T-helper 17 cell (primary cell): ENCODE measurements at regions not wholly inside any gene's neighbourhood (a gene's known extent, or its start where the extent isn't known, plus 50 kb on each side); places are given as distances from the start of the nearest gene placed in this dataset.
"Not testable (repeated sequence)": the region's sequence is repeated elsewhere in the genome, so short reads cannot be mapped to it uniquely, and the experiment has no call there.

Experiments
- ATAC-seq: fragments of 150-1000 bp; cut with Tn5 transposase; 2 replicates; pipeline ENCODE4 v1.10.0; 2021; ENCODE audit warnings: mild to moderate bottlenecking, moderate library complexity
- DNase-seq, 3 donors: peaks; one replicate each; pipeline versions ENCODE4 v3.0.0 to v3.0.0-alpha.2; 2020 to 2021
- H3K9me3 ChIP-seq: one replicate; pipeline ENCODE4 v1.7.0; 2013; ENCODE audit warnings: low read length, mild to moderate bottlenecking; ENCODE audit not compliant: control insufficient read depth, poor library complexity, severe bottlenecking
- H3K27ac Mint-ChIP-seq: one replicate; pipeline ENCODE4 v1.8.0; 2022; ENCODE audit warnings: mild to moderate bottlenecking, moderate library complexity, mixed read lengths
- H3K27me3 Mint-ChIP-seq: one replicate; pipeline ENCODE4 v1.8.0; 2022; ENCODE audit warnings: mixed read lengths
- H3K36me3 Mint-ChIP-seq: one replicate; pipeline ENCODE4 v1.8.0; 2022; ENCODE audit warnings: low read depth, mixed read lengths
- H3K4me1 Mint-ChIP-seq: one replicate; pipeline ENCODE4 v1.8.0; 2022; ENCODE audit warnings: mild to moderate bottlenecking, mixed read lengths
- H3K4me3 Mint-ChIP-seq: one replicate; pipeline ENCODE4 v1.8.0; 2022; ENCODE audit warnings: mild to moderate bottlenecking, moderate library complexity, mixed read lengths

- H3K4me1 Mint-ChIP-seq, H3K36me3 Mint-ChIP-seq, H3K9me3 ChIP-seq, H3K27me3 Mint-ChIP-seq, H3K27ac Mint-ChIP-seq: not testable (repeated sequence)
- DNase-seq: peak in 2 of 3 donors; percentile 15 to 19
- H3K4me3 Mint-ChIP-seq: peak overlapping the region; percentile 82
- ATAC-seq: peak; percentile 62
Measured at GRCh38 chr6:26956078-26956600, 291.4 kb upstream of the PRSS16 start.

GRCh38 chr6:26956601-26957184, 290.8 kb upstream of the PRSS16 start:
- H3K9me3 ChIP-seq, H3K27me3 Mint-ChIP-seq, H3K36me3 Mint-ChIP-seq, H3K4me1 Mint-ChIP-seq: not testable (repeated sequence)
- H3K4me3 Mint-ChIP-seq: peak overlapping the region; percentile 88
- peak overlapping the region; percentile 57 for H3K27ac Mint-ChIP-seq
- ATAC-seq (peak; percentile 90), DNase-seq (peak; percentile 58 to 75 (median 62))

- Mint-ChIP-seq H3K27ac (peak overlapping the region; percentile 57), H3K4me3 (peak overlapping the region; percentile 88)
- H3K36me3 Mint-ChIP-seq, DNase-seq, H3K4me1 Mint-ChIP-seq, H3K27me3 Mint-ChIP-seq, H3K9me3 ChIP-seq, ATAC-seq: not testable (repeated sequence)
Measured at GRCh38 chr6:26957399-26958127, 289.9 kb upstream of the PRSS16 start.

- DNase-seq, H3K27me3 Mint-ChIP-seq, H3K4me1 Mint-ChIP-seq, H3K36me3 Mint-ChIP-seq, H3K27ac Mint-ChIP-seq, H3K9me3 ChIP-seq, H3K4me3 Mint-ChIP-seq, ATAC-seq: not testable (repeated sequence)
Measured at GRCh38 chr6:26961236-26961635, 286.3 kb upstream of the PRSS16 start.

- no peaks in the 10 kb centered on the region for H3K36me3 Mint-ChIP-seq
- H3K4me1 Mint-ChIP-seq: no peaks in the 10 kb centered on the region
- H3K9me3 ChIP-seq: no peaks in the 10 kb centered on the region
- H3K27me3 Mint-ChIP-seq: peaks cover 6% of the 10 kb centered on the region
- no peak for DNase-seq
- H3K27ac Mint-ChIP-seq: no peak overlapping the region
- ATAC-seq: no peak
- no peak overlapping the region for H3K4me3 Mint-ChIP-seq
Measured at GRCh38 chr6:27002447-27002846, 245.1 kb upstream of the PRSS16 start.

GRCh38 chr6:27007020-27007419, 240.5 kb upstream of the PRSS16 start:
- DNase-seq: no peak
- H3K4me1 Mint-ChIP-seq: no peaks in the 10 kb centered on the region
- H3K4me3 Mint-ChIP-seq: no peak overlapping the region
- no peaks in the 10 kb centered on the region for H3K36me3 Mint-ChIP-seq
- H3K27ac Mint-ChIP-seq: no peak overlapping the region
- ATAC-seq: no peak
- no peaks in the 10 kb centered on the region for H3K9me3 ChIP-seq
- H3K27me3 Mint-ChIP-seq: peaks cover 6% of the 10 kb centered on the region

GRCh38 chr6:27008613-27009012, 238.9 kb upstream of the PRSS16 start:
- not testable (repeated sequence) for ATAC-seq, H3K4me1 Mint-ChIP-seq, H3K9me3 ChIP-seq, H3K4me3 Mint-ChIP-seq, DNase-seq, H3K27ac Mint-ChIP-seq, H3K36me3 Mint-ChIP-seq, H3K27me3 Mint-ChIP-seq

GRCh38 chr6:27014053-27014452, 233.4 kb upstream of the PRSS16 start:
- not testable (repeated sequence) for ATAC-seq, DNase-seq, H3K9me3 ChIP-seq, H3K4me1 Mint-ChIP-seq, H3K27ac Mint-ChIP-seq, H3K27me3 Mint-ChIP-seq, H3K36me3 Mint-ChIP-seq, H3K4me3 Mint-ChIP-seq

GRCh38 chr6:27016689-27017088, 230.8 kb upstream of the PRSS16 start:
- Mint-ChIP-seq H3K4me3 (no peak overlapping the region), H3K27me3 (no peaks in the 10 kb centered on the region), H3K36me3 (no peaks in the 10 kb centered on the region), H3K4me1 (peaks cover 8% of the 10 kb centered on the region), H3K27ac (no peak overlapping the region)
- ATAC-seq: no peak
- H3K9me3 ChIP-seq: no peaks in the 10 kb centered on the region
- DNase-seq: no peak

GRCh38 chr6:27018401-27018800, 229.1 kb upstream of the PRSS16 start:
- H3K4me1 Mint-ChIP-seq, H3K27me3 Mint-ChIP-seq, H3K27ac Mint-ChIP-seq, ATAC-seq, DNase-seq, H3K4me3 Mint-ChIP-seq, H3K36me3 Mint-ChIP-seq, H3K9me3 ChIP-seq: not testable (repeated sequence)

GRCh38 chr6:27019651-27020552, 227.6 kb upstream of the PRSS16 start:
- Mint-ChIP-seq H3K36me3 (no peaks in the 10 kb centered on the region), H3K4me1 (peaks cover 8% of the 10 kb centered on the region), H3K27ac (peak overlapping the region; percentile 81), H3K4me3 (peak overlapping the region; percentile 85), H3K27me3 (peaks cover 14% of the 10 kb centered on the region)
- peak in 1 of 3 donors; percentile 14 for DNase-seq
- H3K9me3 ChIP-seq: no peaks in the 10 kb centered on the region
- peak; percentile 59 for ATAC-seq

GRCh38 chr6:27020553-27020880, 227.0 kb upstream of the PRSS16 start:
- no peaks in the 10 kb centered on the region for H3K9me3 ChIP-seq
- peak overlapping the region; percentile 85 for H3K4me3 Mint-ChIP-seq
- DNase-seq: no peak
- H3K27me3 Mint-ChIP-seq: peaks cover 16% of the 10 kb centered on the region
- no peak overlapping the region for H3K27ac Mint-ChIP-seq
- no peak for ATAC-seq
- peaks cover 8% of the 10 kb centered on the region for H3K4me1 Mint-ChIP-seq
- no peaks in the 10 kb centered on the region for H3K36me3 Mint-ChIP-seq

- H3K9me3 ChIP-seq: no peaks in the 10 kb centered on the region
- H3K27me3 Mint-ChIP-seq: peaks cover 25% of the 10 kb centered on the region
- no peak for ATAC-seq
- no peak overlapping the region for H3K27ac Mint-ChIP-seq
- no peak for DNase-seq
- peaks cover 8% of the 10 kb centered on the region for H3K4me1 Mint-ChIP-seq
- no peaks in the 10 kb centered on the region for H3K36me3 Mint-ChIP-seq
- no peak overlapping the region for H3K4me3 Mint-ChIP-seq
Measured at GRCh38 chr6:27023664-27024063, 223.8 kb upstream of the PRSS16 start.
